Naive B cell (primary cell): ENCODE measurements at regions not wholly inside any gene's neighbourhood (a gene's known extent, or its start where the extent isn't known, plus 50 kb on each side); places are given as distances from the start of the nearest gene placed in this dataset.

Experiments
- ATAC-seq, 2 donors: fragments of 150-1000 bp; cut with Tn5 transposase; 2 replicates each; pipeline ENCODE4 v1.10.0; 2021; ENCODE audit warnings: low read depth in 2 of 2, mild to moderate bottlenecking in 2 of 2, moderate library complexity in 2 of 2
- DNase-seq: peaks from one replicate; pipeline ENCODE4 v3.0.0; 2022
- H3K27ac Mint-ChIP-seq, 6 donors: one replicate each; pipeline ENCODE4 v1.8.0; 2020 to 2022; ENCODE audit warnings: mild to moderate bottlenecking in 6 of 6, mixed read lengths in 6 of 6, moderate library complexity in 5 of 6, inconsistent platforms in 2 of 6
- H3K27me3 Mint-ChIP-seq, 3 donors: one replicate each; pipeline ENCODE4 v1.8.0; 2021 to 2022; ENCODE audit warnings: mixed read lengths in 3 of 3, mild to moderate bottlenecking in 1 of 3
- H3K36me3 Mint-ChIP-seq, 2 donors: one replicate each; pipeline ENCODE4 v1.8.0; 2020 to 2022; ENCODE audit warnings: mixed read lengths in 2 of 2, inconsistent platforms in 1 of 2, mild to moderate bottlenecking in 1 of 2
- H3K4me1 Mint-ChIP-seq, 3 donors: one replicate each; pipeline ENCODE4 v1.8.0; 2020 to 2022; ENCODE audit warnings: mixed read lengths in 3 of 3, inconsistent platforms in 1 of 3, mild to moderate bottlenecking in 1 of 3, moderate library complexity in 1 of 3
- H3K4me3 Mint-ChIP-seq, 8 donors: one replicate each; pipeline ENCODE4 v1.8.0; 2020 to 2022; ENCODE audit warnings: mild to moderate bottlenecking in 8 of 8, mixed read lengths in 8 of 8, moderate library complexity in 8 of 8, inconsistent platforms in 2 of 8
- H3K9me3 Mint-ChIP-seq, 7 donors: one replicate each; pipeline ENCODE4 v1.8.0; 2020 to 2022; ENCODE audit warnings: mixed read lengths in 7 of 7, mild to moderate bottlenecking in 5 of 7, inconsistent platforms in 2 of 7, moderate library complexity in 1 of 7

GRCh38 chr6:44500074-44500473 is 112.6 kb downstream of the CDC5L start:
- peaks cover 7 to 32% (median 14%) of the 10 kb centered on the region in 3 donors for H3K27me3 Mint-ChIP-seq
- H3K27ac Mint-ChIP-seq = no peak overlapping the region
- no peak overlapping the region for H3K4me3 Mint-ChIP-seq
- ATAC-seq (no peak), DNase-seq (no peak)
- no peaks in the 10 kb centered on the region for H3K36me3 Mint-ChIP-seq
- peaks cover 0 to 3% (median 0%) of the 10 kb centered on the region in 7 donors for H3K9me3 Mint-ChIP-seq
- no peaks in the 10 kb centered on the region for H3K4me1 Mint-ChIP-seq

- peaks cover 7 to 27% (median 22%) of the 10 kb centered on the region in 3 donors for H3K27me3 Mint-ChIP-seq
- DNase-seq (no peak), ATAC-seq (no peak)
- peaks cover 0 to 3% (median 0%) of the 10 kb centered on the region in 7 donors for H3K9me3 Mint-ChIP-seq
- no peak overlapping the region for H3K4me3 Mint-ChIP-seq
- H3K27ac Mint-ChIP-seq = no peak overlapping the region
- H3K4me1 Mint-ChIP-seq = no peaks in the 10 kb centered on the region
- no peaks in the 10 kb centered on the region for H3K36me3 Mint-ChIP-seq
Observed at GRCh38 chr6:44503471-44503870, 116.0 kb downstream of the CDC5L start.

GRCh38 chr6:44504301-44504791 is 116.8 kb downstream of the CDC5L start:
- Mint-ChIP-seq H3K4me1 (no peaks in the 10 kb centered on the region), H3K4me3 (no peak overlapping the region), H3K27me3 (peaks cover 7 to 34% (median 22%) of the 10 kb centered on the region in 3 donors), H3K9me3 (peaks cover 0 to 3% (median 0%) of the 10 kb centered on the region in 7 donors), H3K36me3 (no peaks in the 10 kb centered on the region), H3K27ac (peak overlapping the region in 1 of 6 donors; percentile 26)
- ATAC-seq (no peak), DNase-seq (no peak)

- Mint-ChIP-seq H3K27me3 (peaks cover 7 to 43% (median 22%) of the 10 kb centered on the region in 3 donors), H3K4me3 (no peak overlapping the region), H3K9me3 (peaks cover 0 to 9% (median 2%) of the 10 kb centered on the region in 7 donors), H3K36me3 (no peaks in the 10 kb centered on the region), H3K27ac (no peak overlapping the region), H3K4me1 (no peaks in the 10 kb centered on the region)
- ATAC-seq (no peak), DNase-seq (no peak)
Observed at GRCh38 chr6:44505751-44506150, 118.2 kb downstream of the CDC5L start.

- H3K27me3 Mint-ChIP-seq = peaks cover 7 to 34% (median 22%) of the 10 kb centered on the region in 3 donors
- H3K27ac Mint-ChIP-seq = peak overlapping the region in 1 of 6 donors; percentile 0
- no peak for ATAC-seq
Observed at GRCh38 chr6:44507014-44507413, 119.5 kb downstream of the CDC5L start.

GRCh38 chr6:44508646-44509045 is 121.1 kb downstream of the CDC5L start:
- Mint-ChIP-seq H3K4me3 (no peak overlapping the region), H3K36me3 (no peaks in the 10 kb centered on the region), H3K27me3 (peaks cover 0 to 24% (median 15%) of the 10 kb centered on the region in 3 donors), H3K27ac (no peak overlapping the region), H3K4me1 (no peaks in the 10 kb centered on the region), H3K9me3 (peaks cover 0 to 9% (median 0%) of the 10 kb centered on the region in 7 donors)
- DNase-seq (no peak), ATAC-seq (no peak)

More at GRCh38 chr6:44507014-44507413, 119.5 kb downstream of the CDC5L start:
- DNase-seq = no peak
- H3K4me1 Mint-ChIP-seq = no peaks in the 10 kb centered on the region
- H3K4me3 Mint-ChIP-seq = no peak overlapping the region
- no peaks in the 10 kb centered on the region for H3K36me3 Mint-ChIP-seq
- H3K9me3 Mint-ChIP-seq = peaks cover 0 to 9% (median 2%) of the 10 kb centered on the region in 7 donors

GRCh38 chr6:44511126-44511525 is 123.6 kb downstream of the CDC5L start:
- H3K4me3 Mint-ChIP-seq = no peak overlapping the region
- peak overlapping the region in 1 of 6 donors; percentile 28 for H3K27ac Mint-ChIP-seq
- H3K36me3 Mint-ChIP-seq = no peaks in the 10 kb centered on the region
- no peaks in the 10 kb centered on the region for H3K4me1 Mint-ChIP-seq
- no peak for ATAC-seq
- H3K27me3 Mint-ChIP-seq = peaks cover 0 to 15% (median 8%) of the 10 kb centered on the region in 3 donors
- no peak for DNase-seq
- peaks cover 0 to 9% (median 0%) of the 10 kb centered on the region in 7 donors for H3K9me3 Mint-ChIP-seq

GRCh38 chr6:44512868-44513741 is 125.6 kb downstream of the CDC5L start:
- Mint-ChIP-seq H3K4me1 (no peaks in the 10 kb centered on the region), H3K9me3 (peaks cover 0 to 9% (median 7%) of the 10 kb centered on the region in 7 donors), H3K27ac (no peak overlapping the region), H3K27me3 (peaks cover 0 to 18% (median 0%) of the 10 kb centered on the region in 3 donors), H3K4me3 (no peak overlapping the region), H3K36me3 (no peaks in the 10 kb centered on the region)
- DNase-seq (no peak), ATAC-seq (no peak)

GRCh38 chr6:44514085-44514484 is 126.6 kb downstream of the CDC5L start:
- H3K9me3 Mint-ChIP-seq = peaks cover 8 to 18% (median 13%) of the 10 kb centered on the region in 7 donors
- ATAC-seq = no peak
- no peaks in the 10 kb centered on the region for H3K4me1 Mint-ChIP-seq
- H3K4me3 Mint-ChIP-seq = no peak overlapping the region
- DNase-seq = no peak
- H3K27me3 Mint-ChIP-seq = peaks cover 0 to 18% (median 0%) of the 10 kb centered on the region in 3 donors
- peaks cover 0 to 2% of the 10 kb centered on the region in 2 donors for H3K36me3 Mint-ChIP-seq
- H3K27ac Mint-ChIP-seq = no peak overlapping the region

GRCh38 chr6:44514576-44515193 is 127.2 kb downstream of the CDC5L start:
- Mint-ChIP-seq H3K27ac (no peak overlapping the region), H3K36me3 (peaks cover 0 to 6% of the 10 kb centered on the region in 2 donors)

GRCh38 chr6:44522871-44523270 is 135.4 kb downstream of the CDC5L start:
- H3K36me3 Mint-ChIP-seq = peaks cover 11 to 19% of the 10 kb centered on the region in 2 donors
- DNase-seq (no peak), ATAC-seq (no peak)
- peaks cover 8 to 36% (median 19%) of the 10 kb centered on the region in 3 donors for H3K27me3 Mint-ChIP-seq
- H3K27ac Mint-ChIP-seq = no peak overlapping the region
- peaks cover 0 to 2% (median 0%) of the 10 kb centered on the region in 3 donors for H3K4me1 Mint-ChIP-seq
- H3K4me3 Mint-ChIP-seq = peak overlapping the region in 1 of 8 donors; percentile 37
- H3K9me3 Mint-ChIP-seq = peaks cover 12 to 51% (median 27%) of the 10 kb centered on the region in 7 donors

More at GRCh38 chr6:44514576-44515193, 127.2 kb downstream of the CDC5L start:
- H3K9me3 Mint-ChIP-seq = peaks cover 11 to 24% (median 17%) of the 10 kb centered on the region in 7 donors
- H3K27me3 Mint-ChIP-seq = peaks cover 0 to 12% (median 0%) of the 10 kb centered on the region in 3 donors
- no peak for DNase-seq
- H3K4me1 Mint-ChIP-seq = no peaks in the 10 kb centered on the region
- no peak overlapping the region for H3K4me3 Mint-ChIP-seq
- ATAC-seq = no peak

- H3K27me3 Mint-ChIP-seq = peaks cover 9 to 44% (median 25%) of the 10 kb centered on the region in 3 donors
- ATAC-seq = no peak
- DNase-seq = no peak
- H3K4me3 Mint-ChIP-seq = no peak overlapping the region
- peaks cover 0 to 4% (median 0%) of the 10 kb centered on the region in 3 donors for H3K4me1 Mint-ChIP-seq
- H3K27ac Mint-ChIP-seq = no peak overlapping the region
- H3K36me3 Mint-ChIP-seq = peaks cover 11 to 13% of the 10 kb centered on the region in 2 donors
- peaks cover 7 to 35% (median 15%) of the 10 kb centered on the region in 7 donors for H3K9me3 Mint-ChIP-seq
Observed at GRCh38 chr6:44524476-44525227, 137.1 kb downstream of the CDC5L start.
